Pons (tissue), 1 donor: ENCODE measurements at regions not wholly inside any gene's neighbourhood (a gene's known extent, or its start where the extent isn't known, plus 50 kb on each side); places are given as distances from the start of the nearest gene placed in this dataset.
"Not testable (repeated sequence)": the region's sequence is repeated elsewhere in the genome, so short reads cannot be mapped to it uniquely, and the experiment has no call there.

Source experiments
- DNase-seq: peaks from one replicate; pipeline ENCODE4 v3.0.0-alpha.2; 2016; ENCODE audit warnings: low spot score

- peak; percentile 35 for DNase-seq
Observed at GRCh38 chr13:59360108-59360507, 803.6 kb downstream of the DIAPH3 start.

GRCh38 chr13:59360916-59361315 lies 802.8 kb downstream of the DIAPH3 start:
- no peak for DNase-seq

GRCh38 chr13:59363313-59363712 lies 800.4 kb downstream of the DIAPH3 start:
- no peak for DNase-seq

DNA sequence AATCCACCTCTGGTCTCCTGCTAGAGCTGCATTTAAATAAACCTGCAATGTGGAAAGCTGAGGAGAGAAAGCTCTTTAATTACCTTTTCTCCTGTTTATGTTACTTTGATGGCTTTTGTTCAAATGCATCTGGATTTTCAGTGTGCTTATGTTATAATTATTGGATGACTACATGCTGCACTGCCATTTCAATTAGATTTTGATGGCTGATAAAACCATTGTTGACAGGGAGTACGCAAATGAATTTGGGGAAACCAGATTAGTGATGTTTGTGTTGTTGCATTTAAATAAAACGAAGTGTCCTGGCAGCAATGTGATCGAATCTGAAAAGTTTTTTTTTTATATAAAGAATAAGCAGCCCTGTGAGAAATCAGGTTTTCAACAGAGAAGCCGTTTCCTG lies 799.8 kb downstream of the DIAPH3 start:
- no peak for DNase-seq

GRCh38 chr13:59364641-59365085 lies 799.1 kb downstream of the DIAPH3 start:
- no peak for DNase-seq

DNA sequence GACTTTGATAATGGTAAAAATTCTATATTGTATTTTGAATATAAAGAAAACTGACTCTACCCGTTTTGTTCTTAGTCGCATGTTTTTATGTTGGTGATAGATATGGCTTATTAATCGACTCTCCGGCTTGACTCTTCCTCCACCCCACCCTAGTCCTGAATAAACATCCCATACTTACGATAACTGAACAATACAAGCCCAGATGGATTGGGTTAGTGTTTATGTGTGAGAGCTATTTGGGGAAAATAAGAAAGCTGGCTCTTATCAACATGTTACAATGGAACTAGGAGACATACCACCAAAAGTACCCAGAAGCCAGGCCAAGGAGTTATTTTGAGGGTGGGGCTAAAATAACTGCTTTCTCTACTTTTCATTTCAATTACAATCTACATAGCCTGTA lies 796.3 kb downstream of the DIAPH3 start:
- no peak for DNase-seq

DNA sequence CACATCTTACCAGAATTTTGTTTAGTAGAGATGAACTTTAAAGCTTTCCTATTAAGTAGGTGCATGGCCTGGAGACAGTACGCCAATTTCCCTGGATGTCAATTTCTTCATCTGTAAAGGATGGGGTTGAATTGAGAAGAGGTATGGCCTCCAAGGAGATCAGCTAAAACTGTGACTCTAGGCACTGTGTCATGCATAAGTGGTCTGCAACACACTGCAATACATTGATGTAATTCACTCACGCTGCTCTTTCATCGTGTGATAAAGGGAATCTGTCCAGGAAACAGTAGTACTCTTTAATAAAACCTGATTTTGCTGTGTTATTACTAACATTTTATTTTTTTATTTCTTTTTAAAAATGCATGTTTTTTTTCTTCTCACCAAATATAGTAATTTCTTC lies 795.8 kb downstream of the DIAPH3 start:
- no peak for DNase-seq

- no peak for DNase-seq
Observed at GRCh38 chr13:59368693-59369092, 795.0 kb downstream of the DIAPH3 start.

- DNase-seq, result no peak
Observed at GRCh38 chr13:59371229-59371628, 792.5 kb downstream of the DIAPH3 start.

- DNase-seq, result no peak
Observed at GRCh38 chr13:59373341-59373740, 790.4 kb downstream of the DIAPH3 start.

DNA sequence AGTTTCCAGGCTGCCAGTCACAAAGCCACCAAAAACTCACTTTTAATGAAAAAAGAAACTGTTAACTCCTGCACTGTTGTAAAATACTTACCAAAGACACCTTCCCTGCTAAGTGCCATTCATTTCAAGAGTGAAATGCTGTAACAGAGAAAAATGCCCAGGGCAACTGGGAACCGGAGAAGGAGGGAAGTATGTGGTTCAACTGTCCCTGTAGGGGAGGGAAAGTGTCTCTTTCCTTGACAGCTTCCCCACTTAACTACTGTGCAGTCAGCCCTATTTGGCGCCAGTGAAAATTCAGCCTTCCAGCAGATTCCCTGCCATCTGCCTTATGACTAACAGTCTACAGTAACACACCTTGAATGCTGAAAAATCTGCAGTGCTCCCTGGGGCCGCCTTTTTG lies 789.0 kb downstream of the DIAPH3 start:
- DNase-seq, result peak; percentile 8

- no peak for DNase-seq
Observed at GRCh38 chr13:59384154-59384553, 779.6 kb downstream of the DIAPH3 start.

DNA sequence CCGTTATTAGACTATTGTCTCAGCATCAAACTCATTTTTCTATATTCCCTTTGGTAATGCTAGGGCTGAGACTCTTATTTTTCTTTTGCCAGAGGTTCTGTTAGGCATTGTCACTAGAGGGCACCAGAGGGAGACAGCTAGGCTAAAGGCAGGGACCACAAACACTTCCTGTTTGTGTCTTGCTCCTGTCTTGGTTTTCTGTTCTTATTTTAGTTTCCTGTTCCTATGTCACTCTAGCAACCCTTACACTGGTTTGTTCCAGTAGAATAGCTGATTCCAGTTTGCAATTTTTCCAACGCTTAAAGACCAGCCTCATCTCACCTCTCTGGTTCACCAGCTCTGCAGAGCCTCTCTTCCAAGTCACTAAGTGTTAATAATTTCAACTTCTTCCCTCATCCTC lies 772.0 kb downstream of the DIAPH3 start:
- DNase-seq, result peak; percentile 89

DNA sequence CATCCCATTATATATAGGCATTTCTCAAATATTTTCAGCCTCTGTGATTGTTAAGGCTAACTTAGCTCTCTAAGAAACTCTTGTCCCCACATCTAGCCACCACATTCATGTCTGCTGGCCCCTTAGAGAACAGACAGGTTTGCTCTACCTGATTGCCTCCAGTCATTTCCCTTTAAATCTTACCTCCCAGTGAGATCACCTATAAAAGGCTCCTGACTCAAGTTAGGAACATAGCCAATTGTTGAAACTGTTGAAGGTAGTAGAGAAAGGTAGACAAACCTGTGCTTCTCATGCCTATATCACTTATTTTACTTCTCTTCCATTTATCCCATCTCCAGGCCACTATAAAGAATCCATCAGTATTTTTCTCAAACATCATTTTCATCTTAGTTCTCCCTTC lies 771.4 kb downstream of the DIAPH3 start:
- no peak for DNase-seq

GRCh38 chr13:59394496-59394895 lies 769.2 kb downstream of the DIAPH3 start:
- DNase-seq, result no peak

GRCh38 chr13:59398127-59398526 lies 765.6 kb downstream of the DIAPH3 start:
- DNase-seq, result no peak

DNA sequence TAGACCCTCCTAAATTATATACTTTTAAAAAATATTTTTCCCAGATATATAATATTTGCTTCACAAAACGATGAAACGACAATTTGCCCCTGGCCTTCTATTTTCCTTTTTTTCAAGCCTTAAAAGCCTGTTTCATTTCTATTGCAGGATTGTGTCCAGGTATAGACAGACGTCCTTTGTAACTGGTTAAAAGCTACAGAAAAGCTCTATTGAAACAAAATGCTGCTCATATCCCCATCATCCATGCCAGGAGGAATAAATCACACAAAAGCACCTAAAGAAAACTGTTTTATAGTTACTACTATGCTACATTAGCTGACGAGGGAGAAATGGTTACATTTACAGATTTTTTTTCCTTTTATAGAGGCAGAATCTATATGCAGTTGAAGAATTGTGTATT lies 765.1 kb downstream of the DIAPH3 start:
- DNase-seq, result no peak

DNA sequence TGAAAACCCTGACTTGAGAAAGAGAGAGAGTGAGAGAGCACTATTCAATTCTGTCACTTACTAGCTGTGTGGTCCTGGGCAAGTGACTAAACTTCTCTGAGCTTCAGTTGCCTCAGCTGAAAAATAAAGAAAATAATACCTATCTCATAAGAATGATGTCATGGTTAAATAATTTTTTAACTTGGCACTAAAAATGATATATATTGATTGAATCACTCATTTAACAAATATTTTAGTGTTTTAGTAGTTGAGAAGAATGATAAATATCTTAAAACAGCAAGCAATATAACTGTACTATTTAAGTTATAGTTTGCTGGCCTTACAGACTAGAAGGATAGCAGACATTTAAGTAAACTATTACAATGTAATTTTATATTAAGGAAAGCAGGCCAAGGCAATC lies 764.2 kb downstream of the DIAPH3 start:
- no peak for DNase-seq

DNA sequence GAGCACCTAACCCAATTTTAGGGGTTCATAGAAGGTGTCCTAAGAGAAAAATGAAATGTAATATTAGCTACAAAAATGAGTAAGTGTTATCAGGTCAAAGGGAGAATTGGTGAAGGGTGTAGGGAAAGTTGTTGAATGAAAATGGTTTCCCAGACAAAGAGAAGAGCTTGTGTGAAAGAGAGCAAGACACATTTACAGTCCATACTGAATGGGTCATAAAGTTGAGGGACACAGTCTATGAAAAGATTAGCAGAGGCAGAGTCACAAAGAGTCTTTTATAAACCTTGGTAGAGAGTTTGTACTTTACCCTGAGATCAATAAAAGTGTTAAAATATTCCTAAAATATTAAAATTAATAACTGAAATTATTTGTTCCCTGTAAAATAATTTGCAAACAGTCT lies 759.4 kb downstream of the DIAPH3 start:
- no peak for DNase-seq

DNA sequence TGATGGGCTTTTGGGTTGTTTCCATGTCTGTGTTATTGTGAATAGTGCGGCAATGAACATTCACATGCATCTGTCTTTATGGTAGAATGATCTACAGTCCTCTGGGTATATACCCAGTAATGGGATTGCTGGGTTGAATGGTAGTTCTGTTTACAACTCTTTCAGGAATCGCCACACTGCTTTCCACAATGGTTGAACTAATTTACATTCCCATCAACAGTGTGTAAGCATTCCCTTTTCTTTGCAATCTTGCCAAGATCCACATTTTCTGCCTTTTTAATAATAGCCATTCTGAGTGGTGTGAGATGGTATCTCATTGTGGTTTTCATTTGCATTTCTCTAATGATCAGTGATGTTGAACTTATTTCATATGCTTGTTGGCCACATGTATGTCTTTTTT lies 756.5 kb downstream of the DIAPH3 start:
- DNase-seq, result not testable (repeated sequence)

GRCh38 chr13:59408738-59409137 lies 755.0 kb downstream of the DIAPH3 start:
- DNase-seq, result no peak

GRCh38 chr13:59409211-59409610 lies 754.5 kb downstream of the DIAPH3 start:
- DNase-seq, result peak; percentile 38

DNA sequence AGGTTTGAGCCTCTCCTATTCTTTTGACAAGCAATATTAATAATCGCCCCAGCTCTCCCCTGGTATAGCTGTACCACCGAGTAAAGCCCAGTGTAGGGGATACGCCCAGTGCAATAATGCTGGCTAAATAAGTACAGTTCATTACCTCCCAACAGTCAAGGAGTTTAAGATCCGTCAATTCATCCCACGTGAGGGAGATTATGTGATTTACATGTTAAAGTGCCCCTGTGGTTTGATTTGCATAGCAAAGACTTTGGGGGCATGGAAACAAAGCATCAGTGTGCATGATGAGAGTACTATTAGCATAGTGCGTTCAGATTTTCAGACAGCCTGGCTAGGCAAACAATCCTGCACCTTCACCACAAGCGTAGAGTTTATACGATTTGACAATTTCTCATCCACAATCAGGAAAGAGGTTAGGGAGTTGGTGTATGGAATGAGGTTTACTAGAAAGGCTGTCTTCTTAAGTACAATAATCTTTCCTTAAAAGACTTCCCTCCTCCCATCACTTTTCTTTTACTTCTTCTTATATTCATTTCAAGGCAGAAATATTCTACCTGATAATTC lies 754.0 kb downstream of the DIAPH3 start:
- DNase-seq, result no peak

GRCh38 chr13:59413126-59413525 lies 750.6 kb downstream of the DIAPH3 start:
- DNase-seq, result no peak

DNA sequence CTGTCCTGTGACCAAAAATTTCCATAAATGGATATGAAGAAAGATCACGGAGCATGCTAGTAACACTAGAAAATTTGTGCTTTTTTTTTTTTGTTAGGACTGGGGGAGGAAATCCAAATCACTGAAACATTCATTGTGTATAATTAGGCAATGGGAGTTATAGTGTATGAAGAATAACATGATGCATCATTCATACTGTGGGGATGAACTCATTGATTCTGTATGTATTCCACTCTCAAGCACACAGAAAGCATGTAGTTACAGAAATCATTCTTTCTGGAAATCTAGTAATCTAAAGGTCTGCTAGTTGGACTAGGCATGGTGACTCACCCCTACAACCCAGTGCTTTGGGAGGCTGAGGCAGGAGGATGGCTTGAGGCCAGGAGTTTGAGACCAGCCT lies 749.7 kb downstream of the DIAPH3 start:
- DNase-seq, result no peak
